WTC11 (cell line): ENCODE measurements at regions not wholly inside any gene's neighbourhood (a gene's known extent, or its start where the extent isn't known, plus 50 kb on each side); places are given as distances from the start of the nearest gene placed in this dataset.

Experiments used
- ESRRA ChIP-seq: sonication (generic); formaldehyde crosslinking; IDR thresholded peaks from 2 replicates; pipeline ENCODE4 v1.8.1; 2022; ENCODE audit warnings: mild to moderate bottlenecking, missing genetic modification reagents, borderline replicate concordance
- JAZF1 ChIP-seq: fragments of 250-450 bp; sonication (Bioruptor Pico); IDR thresholded peaks from 2 replicates; pipeline ENCODE4 v1.9.0; 2021; ENCODE audit warnings: moderate library complexity, mild to moderate bottlenecking, inconsistent platforms
- RORB ChIP-seq: fragments of 250-450 bp; sonication (Bioruptor Pico); IDR thresholded peaks from 2 replicates; pipeline ENCODE4 v1.9.0; 2021; ENCODE audit warnings: mild to moderate bottlenecking
- ZNF423 ChIP-seq: fragments of 250-450 bp; sonication (Bioruptor Pico); IDR thresholded peaks from 2 replicates; pipeline ENCODE4 v2.1.2; 2022; ENCODE audit warnings: mild to moderate bottlenecking, moderate library complexity
- TF ChIP-seq, protein P1 (sequence below): sonication (generic); formaldehyde crosslinking; IDR thresholded peaks from 2 replicates; pipeline ENCODE4 v1.8.1; 2023; ENCODE audit warnings: mild to moderate bottlenecking, missing genetic modification reagents, borderline replicate concordance
- TF ChIP-seq, protein P2 (sequence below): fragments of 250-450 bp; sonication (Bioruptor Pico); IDR thresholded peaks from 2 replicates; pipeline ENCODE4 v1.8.0; 2021; ENCODE audit warnings: mild to moderate bottlenecking
- TF ChIP-seq, protein P3 (sequence below): sonication (generic); formaldehyde crosslinking; IDR thresholded peaks from 2 replicates; pipeline ENCODE4 v1.8.1; 2022; ENCODE audit warnings: mild to moderate bottlenecking, moderate library complexity, missing genetic modification reagents
- TF ChIP-seq, protein P4 (sequence below): fragments of 250-450 bp; sonication (Bioruptor Pico); IDR thresholded peaks from 2 replicates; pipeline ENCODE4 v1.9.0; 2021; ENCODE audit warnings: mild to moderate bottlenecking
- TF ChIP-seq, protein P5 (sequence below): sonication (generic); formaldehyde crosslinking; IDR thresholded peaks from 2 replicates; pipeline ENCODE4 v1.8.1; 2023; ENCODE audit warnings: mild to moderate bottlenecking, missing genetic modification reagents, moderate library complexity
- TF ChIP-seq, protein P6 (sequence below): sonication (generic); formaldehyde crosslinking; conservative IDR thresholded peaks from 2 replicates; pipeline ENCODE4 v1.8.1; 2023; ENCODE audit warnings: mild to moderate bottlenecking, low read depth, missing genetic modification reagents, moderate library complexity
- TF ChIP-seq, protein P7 (sequence below): fragments of 250-450 bp; sonication (Bioruptor Pico); IDR thresholded peaks from 2 replicates; pipeline ENCODE4 v1.9.0; 2021; ENCODE audit warnings: mild to moderate bottlenecking, borderline replicate concordance

DNA sequence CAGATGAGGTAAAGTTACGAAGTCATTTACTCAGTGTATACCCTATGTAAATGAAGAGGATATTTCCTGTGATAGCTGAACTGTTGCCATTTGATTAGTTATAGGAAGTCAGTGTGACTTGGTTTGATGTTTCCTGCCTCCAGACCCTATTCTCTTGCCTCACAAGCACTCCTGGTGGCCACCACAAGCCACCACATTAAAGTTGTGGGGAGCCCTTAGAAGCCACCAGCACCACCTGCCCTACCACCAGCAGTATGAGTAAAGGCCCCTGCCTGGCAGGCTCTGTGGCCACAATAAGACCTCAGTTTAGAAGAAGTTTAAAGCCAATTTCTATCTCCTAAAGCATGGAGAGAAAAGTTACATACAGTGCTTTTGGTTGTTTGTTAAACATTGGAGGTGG lies 189.7 kb downstream of the DDX3Y start (continued):
- TF ChIP-seq, protein P1, sequence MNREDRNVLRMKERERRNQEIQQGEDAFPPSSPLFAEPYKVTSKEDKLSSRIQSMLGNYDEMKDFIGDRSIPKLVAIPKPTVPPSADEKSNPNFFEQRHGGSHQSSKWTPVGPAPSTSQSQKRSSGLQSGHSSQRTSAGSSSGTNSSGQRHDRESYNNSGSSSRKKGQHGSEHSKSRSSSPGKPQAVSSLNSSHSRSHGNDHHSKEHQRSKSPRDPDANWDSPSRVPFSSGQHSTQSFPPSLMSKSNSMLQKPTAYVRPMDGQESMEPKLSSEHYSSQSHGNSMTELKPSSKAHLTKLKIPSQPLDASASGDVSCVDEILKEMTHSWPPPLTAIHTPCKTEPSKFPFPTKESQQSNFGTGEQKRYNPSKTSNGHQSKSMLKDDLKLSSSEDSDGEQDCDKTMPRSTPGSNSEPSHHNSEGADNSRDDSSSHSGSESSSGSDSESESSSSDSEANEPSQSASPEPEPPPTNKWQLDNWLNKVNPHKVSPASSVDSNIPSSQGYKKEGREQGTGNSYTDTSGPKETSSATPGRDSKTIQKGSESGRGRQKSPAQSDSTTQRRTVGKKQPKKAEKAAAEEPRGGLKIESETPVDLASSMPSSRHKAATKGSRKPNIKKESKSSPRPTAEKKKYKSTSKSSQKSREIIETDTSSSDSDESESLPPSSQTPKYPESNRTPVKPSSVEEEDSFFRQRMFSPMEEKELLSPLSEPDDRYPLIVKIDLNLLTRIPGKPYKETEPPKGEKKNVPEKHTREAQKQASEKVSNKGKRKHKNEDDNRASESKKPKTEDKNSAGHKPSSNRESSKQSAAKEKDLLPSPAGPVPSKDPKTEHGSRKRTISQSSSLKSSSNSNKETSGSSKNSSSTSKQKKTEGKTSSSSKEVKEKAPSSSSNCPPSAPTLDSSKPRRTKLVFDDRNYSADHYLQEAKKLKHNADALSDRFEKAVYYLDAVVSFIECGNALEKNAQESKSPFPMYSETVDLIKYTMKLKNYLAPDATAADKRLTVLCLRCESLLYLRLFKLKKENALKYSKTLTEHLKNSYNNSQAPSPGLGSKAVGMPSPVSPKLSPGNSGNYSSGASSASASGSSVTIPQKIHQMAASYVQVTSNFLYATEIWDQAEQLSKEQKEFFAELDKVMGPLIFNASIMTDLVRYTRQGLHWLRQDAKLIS: no peak
- TF ChIP-seq, protein P2, sequence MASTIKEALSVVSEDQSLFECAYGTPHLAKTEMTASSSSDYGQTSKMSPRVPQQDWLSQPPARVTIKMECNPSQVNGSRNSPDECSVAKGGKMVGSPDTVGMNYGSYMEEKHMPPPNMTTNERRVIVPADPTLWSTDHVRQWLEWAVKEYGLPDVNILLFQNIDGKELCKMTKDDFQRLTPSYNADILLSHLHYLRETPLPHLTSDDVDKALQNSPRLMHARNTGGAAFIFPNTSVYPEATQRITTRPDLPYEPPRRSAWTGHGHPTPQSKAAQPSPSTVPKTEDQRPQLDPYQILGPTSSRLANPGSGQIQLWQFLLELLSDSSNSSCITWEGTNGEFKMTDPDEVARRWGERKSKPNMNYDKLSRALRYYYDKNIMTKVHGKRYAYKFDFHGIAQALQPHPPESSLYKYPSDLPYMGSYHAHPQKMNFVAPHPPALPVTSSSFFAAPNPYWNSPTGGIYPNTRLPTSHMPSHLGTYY (CRISPR knock-in tag): no peak
- TF ChIP-seq ZNF423 (no peak), RORB (CRISPR knock-in tag) (no peak), JAZF1 (CRISPR knock-in tag) (no peak), ESRRA (CRISPR knock-in tag) (no peak)
- TF ChIP-seq, protein P3, sequence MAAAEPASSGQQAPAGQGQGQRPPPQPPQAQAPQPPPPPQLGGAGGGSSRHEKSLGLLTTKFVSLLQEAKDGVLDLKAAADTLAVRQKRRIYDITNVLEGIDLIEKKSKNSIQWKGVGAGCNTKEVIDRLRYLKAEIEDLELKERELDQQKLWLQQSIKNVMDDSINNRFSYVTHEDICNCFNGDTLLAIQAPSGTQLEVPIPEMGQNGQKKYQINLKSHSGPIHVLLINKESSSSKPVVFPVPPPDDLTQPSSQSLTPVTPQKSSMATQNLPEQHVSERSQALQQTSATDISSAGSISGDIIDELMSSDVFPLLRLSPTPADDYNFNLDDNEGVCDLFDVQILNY (CRISPR knock-in tag): no peak
- TF ChIP-seq, protein P4, sequence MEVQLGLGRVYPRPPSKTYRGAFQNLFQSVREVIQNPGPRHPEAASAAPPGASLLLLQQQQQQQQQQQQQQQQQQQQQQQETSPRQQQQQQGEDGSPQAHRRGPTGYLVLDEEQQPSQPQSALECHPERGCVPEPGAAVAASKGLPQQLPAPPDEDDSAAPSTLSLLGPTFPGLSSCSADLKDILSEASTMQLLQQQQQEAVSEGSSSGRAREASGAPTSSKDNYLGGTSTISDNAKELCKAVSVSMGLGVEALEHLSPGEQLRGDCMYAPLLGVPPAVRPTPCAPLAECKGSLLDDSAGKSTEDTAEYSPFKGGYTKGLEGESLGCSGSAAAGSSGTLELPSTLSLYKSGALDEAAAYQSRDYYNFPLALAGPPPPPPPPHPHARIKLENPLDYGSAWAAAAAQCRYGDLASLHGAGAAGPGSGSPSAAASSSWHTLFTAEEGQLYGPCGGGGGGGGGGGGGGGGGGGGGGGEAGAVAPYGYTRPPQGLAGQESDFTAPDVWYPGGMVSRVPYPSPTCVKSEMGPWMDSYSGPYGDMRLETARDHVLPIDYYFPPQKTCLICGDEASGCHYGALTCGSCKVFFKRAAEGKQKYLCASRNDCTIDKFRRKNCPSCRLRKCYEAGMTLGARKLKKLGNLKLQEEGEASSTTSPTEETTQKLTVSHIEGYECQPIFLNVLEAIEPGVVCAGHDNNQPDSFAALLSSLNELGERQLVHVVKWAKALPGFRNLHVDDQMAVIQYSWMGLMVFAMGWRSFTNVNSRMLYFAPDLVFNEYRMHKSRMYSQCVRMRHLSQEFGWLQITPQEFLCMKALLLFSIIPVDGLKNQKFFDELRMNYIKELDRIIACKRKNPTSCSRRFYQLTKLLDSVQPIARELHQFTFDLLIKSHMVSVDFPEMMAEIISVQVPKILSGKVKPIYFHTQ (CRISPR knock-in tag): no peak
- TF ChIP-seq, protein P5, sequence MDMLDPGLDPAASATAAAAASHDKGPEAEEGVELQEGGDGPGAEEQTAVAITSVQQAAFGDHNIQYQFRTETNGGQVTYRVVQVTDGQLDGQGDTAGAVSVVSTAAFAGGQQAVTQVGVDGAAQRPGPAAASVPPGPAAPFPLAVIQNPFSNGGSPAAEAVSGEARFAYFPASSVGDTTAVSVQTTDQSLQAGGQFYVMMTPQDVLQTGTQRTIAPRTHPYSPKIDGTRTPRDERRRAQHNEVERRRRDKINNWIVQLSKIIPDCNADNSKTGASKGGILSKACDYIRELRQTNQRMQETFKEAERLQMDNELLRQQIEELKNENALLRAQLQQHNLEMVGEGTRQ (CRISPR knock-in tag): no peak
- TF ChIP-seq, protein P6, sequence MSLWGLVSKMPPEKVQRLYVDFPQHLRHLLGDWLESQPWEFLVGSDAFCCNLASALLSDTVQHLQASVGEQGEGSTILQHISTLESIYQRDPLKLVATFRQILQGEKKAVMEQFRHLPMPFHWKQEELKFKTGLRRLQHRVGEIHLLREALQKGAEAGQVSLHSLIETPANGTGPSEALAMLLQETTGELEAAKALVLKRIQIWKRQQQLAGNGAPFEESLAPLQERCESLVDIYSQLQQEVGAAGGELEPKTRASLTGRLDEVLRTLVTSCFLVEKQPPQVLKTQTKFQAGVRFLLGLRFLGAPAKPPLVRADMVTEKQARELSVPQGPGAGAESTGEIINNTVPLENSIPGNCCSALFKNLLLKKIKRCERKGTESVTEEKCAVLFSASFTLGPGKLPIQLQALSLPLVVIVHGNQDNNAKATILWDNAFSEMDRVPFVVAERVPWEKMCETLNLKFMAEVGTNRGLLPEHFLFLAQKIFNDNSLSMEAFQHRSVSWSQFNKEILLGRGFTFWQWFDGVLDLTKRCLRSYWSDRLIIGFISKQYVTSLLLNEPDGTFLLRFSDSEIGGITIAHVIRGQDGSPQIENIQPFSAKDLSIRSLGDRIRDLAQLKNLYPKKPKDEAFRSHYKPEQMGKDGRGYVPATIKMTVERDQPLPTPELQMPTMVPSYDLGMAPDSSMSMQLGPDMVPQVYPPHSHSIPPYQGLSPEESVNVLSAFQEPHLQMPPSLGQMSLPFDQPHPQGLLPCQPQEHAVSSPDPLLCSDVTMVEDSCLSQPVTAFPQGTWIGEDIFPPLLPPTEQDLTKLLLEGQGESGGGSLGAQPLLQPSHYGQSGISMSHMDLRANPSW (CRISPR knock-in tag): no peak
- TF ChIP-seq, protein P7, sequence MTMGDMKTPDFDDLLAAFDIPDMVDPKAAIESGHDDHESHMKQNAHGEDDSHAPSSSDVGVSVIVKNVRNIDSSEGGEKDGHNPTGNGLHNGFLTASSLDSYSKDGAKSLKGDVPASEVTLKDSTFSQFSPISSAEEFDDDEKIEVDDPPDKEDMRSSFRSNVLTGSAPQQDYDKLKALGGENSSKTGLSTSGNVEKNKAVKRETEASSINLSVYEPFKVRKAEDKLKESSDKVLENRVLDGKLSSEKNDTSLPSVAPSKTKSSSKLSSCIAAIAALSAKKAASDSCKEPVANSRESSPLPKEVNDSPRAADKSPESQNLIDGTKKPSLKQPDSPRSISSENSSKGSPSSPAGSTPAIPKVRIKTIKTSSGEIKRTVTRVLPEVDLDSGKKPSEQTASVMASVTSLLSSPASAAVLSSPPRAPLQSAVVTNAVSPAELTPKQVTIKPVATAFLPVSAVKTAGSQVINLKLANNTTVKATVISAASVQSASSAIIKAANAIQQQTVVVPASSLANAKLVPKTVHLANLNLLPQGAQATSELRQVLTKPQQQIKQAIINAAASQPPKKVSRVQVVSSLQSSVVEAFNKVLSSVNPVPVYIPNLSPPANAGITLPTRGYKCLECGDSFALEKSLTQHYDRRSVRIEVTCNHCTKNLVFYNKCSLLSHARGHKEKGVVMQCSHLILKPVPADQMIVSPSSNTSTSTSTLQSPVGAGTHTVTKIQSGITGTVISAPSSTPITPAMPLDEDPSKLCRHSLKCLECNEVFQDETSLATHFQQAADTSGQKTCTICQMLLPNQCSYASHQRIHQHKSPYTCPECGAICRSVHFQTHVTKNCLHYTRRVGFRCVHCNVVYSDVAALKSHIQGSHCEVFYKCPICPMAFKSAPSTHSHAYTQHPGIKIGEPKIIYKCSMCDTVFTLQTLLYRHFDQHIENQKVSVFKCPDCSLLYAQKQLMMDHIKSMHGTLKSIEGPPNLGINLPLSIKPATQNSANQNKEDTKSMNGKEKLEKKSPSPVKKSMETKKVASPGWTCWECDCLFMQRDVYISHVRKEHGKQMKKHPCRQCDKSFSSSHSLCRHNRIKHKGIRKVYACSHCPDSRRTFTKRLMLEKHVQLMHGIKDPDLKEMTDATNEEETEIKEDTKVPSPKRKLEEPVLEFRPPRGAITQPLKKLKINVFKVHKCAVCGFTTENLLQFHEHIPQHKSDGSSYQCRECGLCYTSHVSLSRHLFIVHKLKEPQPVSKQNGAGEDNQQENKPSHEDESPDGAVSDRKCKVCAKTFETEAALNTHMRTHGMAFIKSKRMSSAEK (CRISPR knock-in tag): no peak
- TF ChIP-seq, all 79 proteins: peak for 0
